NT2/D1 (cell line): ENCODE measurements at regions not wholly inside any gene's neighbourhood (a gene's known extent, or its start where the extent isn't known, plus 50 kb on each side); places are given as distances from the start of the nearest gene placed in this dataset.
"Not testable (repeated sequence)": the region's sequence is repeated elsewhere in the genome, so short reads cannot be mapped to it uniquely, and the experiment has no call there.

Source experiments
- DNase-seq: peaks from one replicate; pipeline ENCODE4 v3.0.0-alpha.2; 2011; ENCODE audit warnings: low read depth, low spot score
- H3K27me3 ChIP-seq: 2 replicates; pipeline ENCODE4 v1.6.0; 2011; ENCODE audit warnings: mild to moderate bottlenecking; ENCODE audit not compliant: insufficient read length, insufficient read depth
- H3K36me3 ChIP-seq: 2 replicates; pipeline ENCODE4 v1.6.1; 2011; ENCODE audit warnings: mild to moderate bottlenecking, low read length, mixed read lengths; ENCODE audit not compliant: insufficient read depth, insufficient read length
- H3K4me1 ChIP-seq: 2 replicates; pipeline ENCODE4 v1.5.1; 2011; ENCODE audit not compliant: insufficient read depth, insufficient read length
- H3K4me3 ChIP-seq: 2 replicates; pipeline ENCODE4 v1.5.1; 2011; ENCODE audit warnings: low read depth; ENCODE audit not compliant: insufficient read length
- H3K9ac ChIP-seq: 2 replicates; pipeline ENCODE4 v1.6.0; 2011; ENCODE audit warnings: low read depth; ENCODE audit not compliant: insufficient read length
- H3K9me3 ChIP-seq: 2 replicates; pipeline ENCODE4 v1.5.1; 2011; ENCODE audit warnings: mild to moderate bottlenecking, low read length; ENCODE audit not compliant: insufficient read depth
- SUZ12 ChIP-seq: IDR thresholded peaks from 2 replicates; pipeline ENCODE4 v1.6.1; 2011; ENCODE audit not compliant: insufficient read length, insufficient read depth; ENCODE audit errors: extremely low read depth
- YY1 ChIP-seq: IDR thresholded peaks from 2 replicates; pipeline ENCODE4 v1.6.1; 2011; ENCODE audit not compliant: insufficient read length, insufficient read depth
- ZNF274 ChIP-seq: IDR thresholded peaks from 2 replicates; pipeline ENCODE4 v1.6.1; 2011; ENCODE audit warnings: mild to moderate bottlenecking, low read depth, low read length

GRCh38 chr12:95358111-95359083, 115.6 kb upstream of the METAP2 start:
- no peak for DNase-seq
- Histone ChIP-seq H3K4me3 (no peak overlapping the region), H3K36me3 (no peaks in the 10 kb centered on the region), H3K4me1 (peaks cover 3% of the 10 kb centered on the region), H3K27me3 (no peaks in the 10 kb centered on the region), H3K9me3 (no peaks in the 10 kb centered on the region), H3K9ac (no peak overlapping the region)
- TF ChIP-seq YY1 (no peak), SUZ12 (no peak), ZNF274 (no peak)

DNA sequence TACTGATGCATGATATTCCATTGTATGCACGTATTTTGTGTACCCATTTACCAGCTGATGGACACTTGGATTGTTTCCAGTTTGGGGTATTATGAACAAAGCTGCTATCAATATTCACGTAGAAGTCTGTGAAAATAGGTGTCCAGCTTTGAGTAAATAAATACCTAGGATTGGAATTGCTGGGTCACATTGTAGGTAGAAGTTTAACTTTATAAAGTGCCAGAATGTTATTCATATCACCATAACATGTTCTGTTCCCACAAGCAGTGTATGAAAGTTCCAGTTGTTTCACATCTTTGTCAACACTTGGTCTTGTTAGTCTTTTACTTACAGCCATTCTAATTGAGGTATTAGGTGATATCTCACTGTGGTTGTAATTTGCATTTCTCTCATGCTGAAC, 108.0 kb upstream of the METAP2 start:
- Histone ChIP-seq H3K4me3 (no peak overlapping the region), H3K9me3 (no peaks in the 10 kb centered on the region), H3K4me1 (no peaks in the 10 kb centered on the region), H3K27me3 (no peaks in the 10 kb centered on the region), H3K36me3 (no peaks in the 10 kb centered on the region), H3K9ac (no peak overlapping the region)
- TF ChIP-seq ZNF274 (no peak), SUZ12 (no peak), YY1 (no peak)
- DNase-seq: no peak

DNA sequence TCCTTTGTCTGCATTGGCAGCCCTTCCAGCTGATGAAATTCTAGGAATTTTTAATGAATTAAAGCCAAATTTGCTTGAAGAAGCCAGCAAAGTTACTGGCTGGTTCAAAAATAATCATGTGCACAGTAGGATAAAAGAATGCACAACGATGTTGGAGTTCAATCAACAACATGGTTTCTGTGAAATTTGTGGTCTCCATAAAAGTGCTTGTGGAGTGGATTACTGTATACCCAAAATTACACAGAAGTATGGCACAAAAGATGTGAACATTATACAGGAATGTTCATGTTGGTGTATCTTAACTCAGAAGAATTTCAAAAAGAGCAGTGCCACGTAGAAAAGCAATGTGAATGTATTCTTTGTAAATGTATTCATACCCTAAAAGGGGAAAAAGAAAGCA, 105.0 kb upstream of the METAP2 start:
- H3K4me1 ChIP-seq: no peaks in the 10 kb centered on the region
- H3K36me3 ChIP-seq: no peaks in the 10 kb centered on the region
- H3K27me3 ChIP-seq: no peaks in the 10 kb centered on the region
- DNase-seq: no peak
- H3K9me3 ChIP-seq: no peaks in the 10 kb centered on the region
- H3K4me3 ChIP-seq: no peak overlapping the region
- TF ChIP-seq SUZ12 (no peak), YY1 (no peak), ZNF274 (no peak)
- H3K9ac ChIP-seq: no peak overlapping the region

GRCh38 chr12:95371571-95371970, 102.4 kb upstream of the METAP2 start:
- no peaks in the 10 kb centered on the region for H3K9me3 ChIP-seq
- H3K9ac ChIP-seq: no peak overlapping the region
- no peak overlapping the region for H3K4me3 ChIP-seq
- H3K27me3 ChIP-seq: no peaks in the 10 kb centered on the region
- H3K4me1 ChIP-seq: no peaks in the 10 kb centered on the region
- TF ChIP-seq YY1: no peak
- no peak for TF ChIP-seq ZNF274
- no peak for TF ChIP-seq SUZ12
- DNase-seq: no peak
- no peaks in the 10 kb centered on the region for H3K36me3 ChIP-seq

DNA sequence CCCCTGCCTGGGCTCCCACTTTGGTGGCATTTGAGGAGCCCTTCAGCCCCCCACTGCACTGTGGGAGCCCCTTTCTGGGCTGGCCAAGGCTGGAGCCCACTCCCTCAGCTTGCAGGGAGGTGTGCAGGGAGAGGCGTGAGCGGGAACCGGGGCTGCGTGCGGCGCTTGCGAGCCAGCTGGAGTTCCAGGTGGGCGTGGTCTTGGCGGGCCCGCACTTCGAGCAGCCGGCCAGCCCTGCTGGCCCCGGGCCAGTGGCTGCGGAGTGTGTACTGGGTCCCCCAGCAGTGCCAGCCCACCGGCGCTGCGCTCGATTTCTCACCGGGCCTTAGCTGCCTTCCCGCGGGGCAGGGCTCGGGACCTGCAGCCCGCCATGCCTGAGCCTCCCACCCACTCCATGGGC, 94.5 kb upstream of the METAP2 start:
- not testable (repeated sequence) for H3K4me3 ChIP-seq, H3K27me3 ChIP-seq, DNase-seq, H3K4me1 ChIP-seq, H3K9me3 ChIP-seq, H3K9ac ChIP-seq, H3K36me3 ChIP-seq

GRCh38 chr12:95380334-95380733, 93.6 kb upstream of the METAP2 start:
- not testable (repeated sequence) for DNase-seq, H3K9me3 ChIP-seq, H3K4me3 ChIP-seq, H3K9ac ChIP-seq, H3K36me3 ChIP-seq, H3K4me1 ChIP-seq, H3K27me3 ChIP-seq

DNA sequence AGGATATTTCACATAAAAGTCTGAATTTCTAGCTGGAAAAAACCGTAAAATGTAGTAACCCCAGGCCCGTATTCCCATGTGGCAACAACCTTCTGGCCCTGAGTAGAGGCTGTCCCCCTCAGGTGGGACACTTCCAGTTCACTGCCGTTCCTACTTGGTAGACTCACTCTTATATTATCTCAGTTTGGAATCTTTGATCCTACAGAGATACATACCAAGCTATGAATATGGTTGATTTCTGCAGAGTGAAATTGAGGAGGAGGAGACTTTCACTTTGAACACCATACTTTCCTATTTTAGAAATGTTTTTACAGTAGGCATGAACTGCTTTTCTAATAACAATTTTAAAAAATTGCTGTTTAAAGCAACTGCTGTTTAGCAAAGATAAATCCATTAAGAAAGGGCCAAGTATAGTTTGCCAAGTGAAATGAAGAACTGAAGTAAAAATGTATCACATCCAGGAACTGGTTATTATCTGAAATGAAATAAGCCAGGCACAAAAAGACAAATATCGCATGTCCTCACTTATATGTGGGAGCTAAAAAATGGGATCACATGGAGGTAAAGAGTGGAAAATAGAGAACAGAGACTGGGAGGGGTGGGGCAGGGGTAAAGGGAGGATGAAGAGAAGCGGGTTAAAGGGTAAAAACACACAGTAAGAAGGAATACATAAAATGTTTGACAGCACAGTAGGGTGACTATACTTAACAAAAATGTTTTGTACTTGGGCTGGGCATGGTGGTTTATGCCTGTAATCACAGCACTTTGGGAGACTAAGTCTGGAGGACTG, 92.8 kb upstream of the METAP2 start:
- Histone ChIP-seq H3K9me3 (no peaks in the 10 kb centered on the region), H3K9ac (no peak overlapping the region), H3K27me3 (no peaks in the 10 kb centered on the region), H3K4me1 (no peaks in the 10 kb centered on the region), H3K36me3 (no peaks in the 10 kb centered on the region), H3K4me3 (no peak overlapping the region)
- TF ChIP-seq YY1 (no peak), ZNF274 (no peak), SUZ12 (no peak)
- DNase-seq: no peak

DNA sequence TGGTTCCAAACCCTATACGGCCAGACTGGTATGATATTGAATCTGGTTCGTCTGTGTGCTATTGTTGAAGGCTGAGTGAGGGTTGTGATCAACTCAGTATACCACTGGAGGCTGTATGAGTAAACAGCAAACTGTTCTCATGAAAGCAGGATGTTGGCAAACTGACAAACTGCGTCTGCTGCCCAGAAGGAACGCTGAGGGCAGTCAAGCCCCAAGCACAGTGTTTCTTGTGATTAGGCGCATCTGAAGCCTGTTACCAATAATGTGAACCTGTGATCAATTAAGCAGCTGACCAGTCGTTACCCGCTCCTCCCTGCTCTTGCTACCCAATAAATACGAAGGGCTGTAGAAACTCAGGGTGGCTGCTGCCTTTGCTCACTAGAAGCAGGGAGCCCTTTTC, 90.0 kb upstream of the METAP2 start:
- H3K27me3 ChIP-seq, H3K4me1 ChIP-seq, H3K9me3 ChIP-seq, H3K4me3 ChIP-seq, H3K9ac ChIP-seq, H3K36me3 ChIP-seq, DNase-seq: not testable (repeated sequence)
